ENCODE measurements at regions not wholly inside any gene's neighbourhood (a gene's known extent, or its start where the extent isn't known, plus 50 kb on each side); places are given as distances from the start of the nearest gene placed in this dataset.
"Not testable (repeated sequence)": the region's sequence is repeated elsewhere in the genome, so short reads cannot be mapped to it uniquely, and the experiment has no call there.

DNA sequence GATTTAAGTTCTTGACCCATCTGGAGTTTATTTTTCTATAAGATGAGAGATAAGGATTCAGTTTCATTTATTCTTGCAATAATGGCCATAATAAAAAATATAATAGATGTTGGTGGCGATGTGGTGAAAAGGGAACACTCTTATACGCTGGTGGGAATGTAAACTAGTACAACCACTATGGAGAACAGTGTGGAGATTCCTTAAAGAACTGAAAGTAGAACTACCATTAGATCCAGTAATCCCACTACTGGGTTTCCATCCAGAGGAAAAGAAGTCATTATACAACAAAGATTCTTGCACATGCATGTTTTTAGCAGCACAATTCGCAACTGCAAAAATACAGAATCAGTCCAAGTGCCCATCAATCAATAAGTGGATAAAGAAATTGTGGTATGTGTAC is 1040.5 kb upstream of the GYPC start:
- DNase-seq (ENCODE audit: low read depth) = no peak

DNA sequence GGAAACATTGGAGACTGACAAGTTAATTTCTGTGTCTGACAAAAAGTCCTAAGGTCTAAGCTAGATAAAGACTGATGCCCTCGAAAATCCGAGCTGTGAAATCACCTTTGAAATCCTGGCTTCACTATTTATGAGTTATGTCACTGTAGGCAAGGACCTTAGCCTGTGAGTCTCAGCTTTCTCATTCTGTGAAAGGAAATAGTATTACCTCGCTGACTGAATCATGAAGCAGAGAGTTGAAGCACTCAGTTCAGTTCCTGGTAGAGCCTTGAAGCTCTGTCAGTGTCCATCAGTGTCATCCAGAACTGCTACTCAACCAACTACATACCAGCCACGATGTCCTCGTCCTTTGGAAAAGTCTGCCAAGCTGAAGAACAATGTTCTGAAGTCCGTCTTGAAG is 1025.6 kb upstream of the GYPC start:
- DNase-seq (ENCODE audit: low read depth) = no peak

DNA sequence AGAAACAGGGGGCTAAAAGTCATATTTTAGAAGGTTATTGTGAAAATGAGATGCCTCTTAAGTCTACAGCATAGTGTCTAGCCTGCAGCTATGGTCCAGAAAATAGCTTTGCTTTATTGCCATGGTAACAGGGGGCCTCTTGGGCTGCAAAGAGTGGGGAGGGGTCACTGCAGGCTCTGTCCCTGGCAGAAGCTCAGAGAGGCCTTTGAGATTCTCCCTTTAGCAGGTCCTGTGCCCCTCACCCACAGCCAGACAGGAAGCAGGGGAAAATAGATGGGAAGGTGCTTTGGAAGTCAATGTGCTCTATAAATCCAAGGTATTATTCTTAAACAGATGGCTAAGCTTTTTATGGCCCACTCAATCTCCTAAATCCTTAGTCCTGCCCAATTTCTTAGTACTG is 1021.3 kb upstream of the GYPC start:
- DNase-seq (ENCODE audit: low read depth) = no peak

DNA sequence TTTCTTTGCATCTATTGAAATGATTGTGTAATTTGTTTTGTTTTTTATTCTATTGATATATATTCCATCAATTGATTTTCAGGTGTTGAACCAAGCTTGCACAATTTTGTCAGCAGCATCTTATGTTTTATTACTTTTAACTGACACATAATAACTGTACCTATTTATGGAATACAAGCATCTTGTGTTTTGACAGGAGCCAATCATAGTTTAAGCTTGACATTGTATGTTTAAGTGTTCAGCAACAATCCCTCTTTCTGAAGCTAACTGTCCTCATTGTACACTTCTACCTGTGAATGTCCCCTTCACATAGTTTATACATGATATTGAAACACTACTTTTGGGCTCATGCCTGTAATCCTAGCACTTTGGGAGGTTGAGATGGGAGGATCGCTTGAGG is 1017.6 kb upstream of the GYPC start:
- DNase-seq (ENCODE audit: low read depth) = no peak

DNA sequence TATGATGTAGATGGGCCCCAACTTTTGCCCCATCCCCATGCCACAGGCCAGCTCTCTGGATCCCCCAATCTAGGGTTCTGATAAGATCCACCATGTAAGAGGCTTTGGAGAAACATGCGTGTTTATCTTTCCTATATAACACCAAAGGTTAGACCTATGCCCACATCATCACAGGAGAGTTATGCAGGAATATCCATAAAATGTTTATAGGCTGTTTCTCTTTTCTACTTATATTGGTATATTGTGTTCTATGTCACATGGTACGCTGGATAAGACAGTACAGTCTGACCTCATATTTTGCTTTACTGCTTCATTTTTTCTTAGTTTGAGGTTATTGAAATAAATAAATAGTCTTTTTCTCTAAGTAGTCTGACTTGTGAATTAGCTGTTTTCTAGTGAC is 1013.9 kb upstream of the GYPC start:
- DNase-seq (ENCODE audit: low read depth) = no peak

DNA sequence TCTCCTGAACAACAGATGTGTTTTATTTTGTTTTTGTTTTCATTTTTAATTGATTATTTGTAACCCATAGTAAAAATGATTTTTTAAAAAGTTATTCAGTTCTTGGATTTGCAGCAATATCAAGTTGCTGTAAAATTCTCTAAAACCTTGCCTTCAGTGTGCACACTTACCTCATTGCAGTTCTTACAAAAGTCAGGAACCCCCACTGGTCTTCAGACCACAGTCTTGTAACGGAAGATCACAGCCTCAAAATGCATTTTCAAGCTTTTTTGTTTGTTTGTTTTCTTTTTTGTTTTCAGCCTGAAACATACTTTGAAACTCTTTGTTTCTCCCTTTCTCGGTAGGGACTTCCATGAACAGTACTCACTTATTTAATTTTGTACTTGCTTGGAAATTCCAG is 1012.8 kb upstream of the GYPC start:
- DNase-seq (ENCODE audit: low read depth) = no peak

DNA sequence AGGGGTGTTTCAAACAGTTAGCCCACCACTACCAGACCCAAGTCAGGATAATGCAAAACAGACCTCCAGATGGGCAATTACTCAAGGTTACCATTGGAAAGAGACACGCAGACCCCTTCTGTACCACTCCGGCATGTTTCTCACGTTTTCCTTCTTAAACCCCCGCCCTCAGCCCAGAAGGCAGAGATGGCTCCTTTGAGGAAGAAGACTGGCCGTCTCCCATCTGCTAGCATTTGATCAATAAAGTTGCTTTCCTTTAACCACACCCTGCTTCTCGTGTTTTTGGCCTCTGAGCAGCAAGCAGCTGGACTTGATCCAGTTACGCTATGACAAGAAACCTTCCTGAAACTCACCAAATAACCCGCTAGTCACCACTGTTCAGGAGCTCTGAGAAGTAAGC is 1012.4 kb upstream of the GYPC start:
- no peak for DNase-seq (ENCODE audit: low read depth)

DNA sequence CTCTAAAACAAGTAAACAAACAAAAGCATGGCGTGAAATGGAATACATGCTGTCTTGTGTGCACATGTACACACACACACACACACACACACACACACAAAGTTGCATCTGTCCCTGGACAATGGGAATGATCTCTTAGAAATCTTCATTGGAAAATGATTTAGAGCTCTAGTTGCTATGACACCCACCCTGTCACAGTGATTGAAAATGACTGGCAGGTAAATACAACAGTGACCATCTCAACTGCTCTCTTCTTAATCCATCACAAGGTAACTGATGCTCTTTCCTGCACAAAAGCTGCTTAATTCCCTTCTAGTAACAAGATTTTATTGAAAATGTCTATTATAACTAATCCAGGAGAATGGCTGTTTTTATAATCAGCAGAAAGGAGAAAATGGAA is 1011.7 kb upstream of the GYPC start:
- DNase-seq (ENCODE audit: low read depth) = no peak

DNA sequence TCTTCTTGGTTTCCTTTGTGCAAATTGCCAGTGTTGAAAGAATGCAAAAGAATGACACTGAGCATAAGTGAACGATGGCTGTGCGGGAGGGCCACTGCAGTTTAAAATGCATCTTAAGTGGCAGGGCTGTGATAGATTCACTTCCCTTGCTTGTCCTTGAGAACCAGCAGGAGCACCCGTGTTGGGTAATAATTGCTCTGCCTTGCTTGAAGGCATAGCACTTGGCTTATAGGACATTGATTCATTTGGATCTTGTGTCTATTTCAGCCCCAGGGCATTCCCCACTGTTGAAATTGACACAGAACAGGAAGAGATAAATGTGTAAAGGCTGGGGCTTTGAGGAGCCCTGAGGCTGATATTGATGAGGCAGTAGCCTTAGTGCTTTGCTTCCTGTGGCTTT is 1003.7 kb upstream of the GYPC start:
- DNase-seq (ENCODE audit: low read depth) = no peak

DNA sequence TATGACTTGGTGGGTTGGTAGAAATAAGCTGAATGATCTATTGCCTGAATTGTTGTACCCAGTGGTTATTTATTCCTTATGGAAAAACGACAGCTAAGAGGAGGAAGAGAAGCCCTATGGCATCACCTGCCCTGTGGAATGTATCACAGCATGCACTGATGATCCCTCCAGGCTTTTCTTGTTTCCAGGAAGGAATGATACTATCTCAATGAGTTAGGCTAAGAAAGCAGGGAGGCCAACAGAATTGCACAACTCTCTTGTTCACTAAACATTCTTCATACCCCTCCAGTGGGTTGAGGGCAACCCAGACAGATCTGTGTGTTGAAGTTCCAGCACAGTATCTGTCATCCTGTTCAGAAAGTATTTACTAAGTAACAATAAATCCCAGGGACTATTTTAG is 1001.7 kb upstream of the GYPC start:
- DNase-seq (ENCODE audit: low read depth) = no peak

DNA sequence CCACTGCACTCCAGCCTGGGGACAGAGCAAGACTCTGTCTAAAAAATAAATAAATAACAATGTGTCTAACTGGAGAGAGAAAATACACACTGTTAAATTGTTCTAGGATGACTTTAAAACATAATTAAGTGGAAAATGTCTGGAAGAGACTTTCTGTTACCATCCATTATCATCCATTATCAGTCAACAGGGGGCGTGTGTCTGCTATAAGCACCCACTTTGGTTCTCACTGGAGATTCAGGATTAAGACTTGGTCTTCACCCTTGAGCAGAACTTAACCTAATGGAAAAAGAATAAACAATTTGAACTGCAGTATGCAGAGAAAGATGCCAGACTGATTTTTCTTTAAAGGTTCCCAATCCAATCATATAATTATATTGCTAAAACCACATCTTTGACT is 999.8 kb upstream of the GYPC start:
- DNase-seq (ENCODE audit: low read depth) = no peak

DNA sequence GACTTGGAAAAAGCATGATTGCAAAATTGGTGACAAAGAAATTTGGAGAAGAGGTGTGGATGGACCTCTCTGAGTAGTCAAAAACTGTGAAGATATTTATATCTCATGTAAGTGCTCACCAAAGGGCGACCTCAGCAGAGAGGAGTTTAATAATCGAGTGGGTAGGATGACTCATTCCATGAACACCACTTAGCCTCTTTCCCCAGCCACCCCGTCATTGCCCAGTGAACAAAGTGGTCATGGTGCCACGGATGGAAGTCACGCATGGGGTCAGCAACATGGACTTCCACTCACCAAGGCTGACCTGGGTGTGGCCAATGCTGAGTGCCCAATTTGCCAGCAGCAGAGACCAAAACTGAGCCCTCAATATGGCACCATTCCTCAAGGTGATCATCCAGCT is 997.4 kb upstream of the GYPC start:
- no peak for DNase-seq (ENCODE audit: low read depth)

DNA sequence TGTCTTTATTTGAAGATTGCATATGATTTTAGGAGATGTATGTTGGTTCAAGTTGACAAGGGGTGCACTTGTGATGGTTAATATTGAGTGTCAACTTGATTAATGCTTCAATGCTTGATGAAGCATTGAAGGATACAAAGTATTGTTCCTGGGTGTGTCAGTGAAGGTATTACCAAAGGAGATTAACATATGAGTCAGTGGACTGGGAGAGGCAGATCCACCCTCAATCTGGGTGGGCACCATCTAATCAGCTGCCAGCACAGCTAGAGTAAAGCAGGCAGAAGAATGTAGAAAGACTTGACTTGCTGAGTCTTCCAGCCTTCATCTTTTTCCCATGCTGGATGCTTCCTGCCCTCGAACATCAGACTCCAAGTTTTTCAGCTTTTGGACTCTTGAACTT is 995.6 kb upstream of the GYPC start:
- DNase-seq (ENCODE audit: low read depth) = not testable (repeated sequence)

DNA sequence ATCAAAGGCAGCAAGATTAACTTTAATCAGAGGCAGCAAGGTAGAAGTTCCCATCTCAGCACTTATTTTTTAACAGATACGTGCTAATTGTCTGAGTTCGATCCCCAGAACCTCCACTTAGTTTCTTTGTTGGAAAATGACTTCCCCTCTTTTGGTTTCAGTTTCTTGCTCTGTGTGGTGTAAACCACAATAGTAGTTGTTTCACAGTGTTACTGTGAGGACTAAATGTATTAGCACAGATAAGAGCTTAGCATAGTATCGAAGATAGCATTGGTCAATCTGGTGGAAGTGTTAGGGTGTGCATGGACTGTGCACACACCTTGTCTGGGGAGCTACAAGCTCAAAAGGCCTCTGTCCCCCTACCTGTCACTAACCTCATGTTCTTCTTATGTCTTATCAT is 988.3 kb upstream of the GYPC start:
- no peak for DNase-seq (ENCODE audit: low read depth)

DNA sequence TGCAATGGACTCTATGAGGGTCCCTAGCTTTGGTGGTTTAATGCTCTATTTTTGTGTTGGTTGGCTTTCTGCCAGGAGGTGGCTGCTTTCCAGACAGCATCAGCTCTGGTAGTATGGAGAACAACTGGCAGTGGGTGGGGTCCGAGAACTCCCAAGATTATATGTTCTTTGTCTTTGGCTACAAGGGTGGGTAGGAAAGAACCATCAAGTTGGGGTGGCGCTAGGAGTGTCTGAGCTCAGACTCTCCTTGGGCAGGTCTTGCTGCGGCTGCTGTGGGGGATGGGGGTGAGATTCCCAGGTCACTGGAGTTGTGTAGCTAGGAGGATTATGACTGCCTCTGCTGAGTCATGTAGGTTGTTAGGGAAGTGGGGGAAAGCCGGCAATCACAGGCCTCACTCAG is 976.1 kb upstream of the GYPC start:
- DNase-seq (ENCODE audit: low read depth) = no peak

DNA sequence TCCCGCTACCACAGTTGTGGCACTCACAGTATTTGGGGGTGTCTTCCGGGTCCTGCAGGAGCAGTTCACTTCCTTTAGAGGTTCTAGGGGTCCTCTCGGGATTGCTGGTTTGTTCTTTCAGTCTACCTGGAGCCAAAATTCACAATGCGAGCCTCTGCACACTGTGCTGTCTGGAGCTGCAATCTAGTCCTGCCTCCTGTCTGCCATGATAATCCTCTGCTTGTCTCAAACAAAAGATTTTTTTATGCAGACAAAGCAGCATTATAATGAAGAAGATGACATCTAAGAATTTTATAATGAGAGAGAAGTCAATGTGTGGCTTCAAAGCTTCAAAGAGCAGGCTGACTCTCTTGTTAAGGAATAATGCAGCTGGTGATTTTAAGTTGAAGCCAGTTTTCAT is 975.1 kb upstream of the GYPC start:
- DNase-seq (ENCODE audit: low read depth) = no peak

DNA sequence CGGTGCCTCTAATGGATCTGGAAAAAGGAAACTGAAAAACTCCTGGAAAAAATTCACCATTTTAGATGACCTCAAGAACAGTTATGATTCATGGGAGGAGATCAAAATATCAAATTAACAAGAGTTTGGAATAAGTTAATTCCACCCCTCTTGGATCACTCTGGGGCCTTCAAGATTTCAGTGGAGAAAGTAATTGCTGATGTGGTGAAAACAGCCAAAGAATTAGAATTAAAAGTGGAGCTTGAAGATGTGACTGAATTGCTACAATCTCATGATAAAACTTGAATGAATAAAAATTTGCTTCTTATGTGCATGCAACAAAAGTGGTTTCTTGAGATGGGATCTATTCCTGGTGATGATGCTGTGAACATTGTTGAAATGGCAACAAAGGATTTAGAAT is 974.4 kb upstream of the GYPC start:
- no peak for DNase-seq (ENCODE audit: low read depth)

DNA sequence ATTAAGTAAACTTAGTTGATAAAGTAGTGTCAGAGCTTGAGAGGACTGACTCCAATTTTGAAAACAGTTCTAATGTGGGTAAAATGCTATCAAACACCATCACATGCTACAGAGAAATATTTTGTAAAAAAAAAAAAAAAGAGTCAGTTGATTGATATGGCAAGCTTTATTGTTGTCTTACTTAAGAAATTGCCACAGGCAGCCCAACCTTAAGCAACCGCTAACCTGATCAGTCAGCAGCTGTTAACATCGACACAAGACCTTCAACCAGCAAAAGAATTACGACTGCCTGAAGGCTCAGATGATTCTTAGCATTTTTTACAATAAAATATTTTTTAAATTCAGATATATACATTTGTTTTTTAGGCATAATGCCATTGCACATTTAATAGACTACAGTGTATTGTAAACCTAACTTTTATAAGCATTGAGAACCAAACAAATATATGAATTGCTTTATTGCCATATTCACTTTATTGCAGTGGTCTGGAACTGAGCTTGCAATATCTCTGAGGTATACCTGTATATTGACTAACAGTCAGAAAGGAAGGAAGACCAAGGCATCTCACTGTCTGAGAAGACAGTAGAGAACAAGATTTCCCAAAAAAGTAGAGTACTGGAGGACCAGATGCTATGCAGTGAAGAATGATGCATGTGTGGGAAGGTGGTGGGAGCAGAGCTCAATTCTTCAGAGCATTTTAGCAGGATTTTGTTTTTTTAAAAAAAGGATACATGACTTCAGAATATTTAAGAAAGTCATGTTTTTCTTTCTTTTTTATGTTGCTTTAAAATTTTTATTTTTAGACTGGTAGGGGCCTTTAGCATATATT is 973.8 kb upstream of the GYPC start:
- no peak for DNase-seq (ENCODE audit: low read depth)

DNA sequence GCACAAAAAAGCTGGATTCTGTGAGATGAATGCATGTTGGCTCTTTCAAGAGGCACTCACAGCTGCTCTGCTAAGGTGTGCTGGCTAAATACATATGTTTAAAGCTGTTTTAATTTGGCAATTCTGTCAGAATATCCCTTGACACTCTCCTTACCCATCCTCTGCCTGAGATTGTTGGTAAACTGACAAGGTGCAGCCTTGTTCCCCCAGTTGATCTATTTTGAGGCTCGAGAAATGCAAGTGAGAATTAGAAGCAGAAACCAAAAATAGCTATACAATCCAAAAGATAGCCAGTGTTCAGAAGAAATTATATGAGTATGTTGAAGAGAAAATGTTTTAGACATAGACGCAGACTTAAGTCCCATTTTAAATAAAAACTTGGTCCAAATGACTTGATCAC is 971.7 kb upstream of the GYPC start:
- DNase-seq (ENCODE audit: low read depth) = no peak

DNA sequence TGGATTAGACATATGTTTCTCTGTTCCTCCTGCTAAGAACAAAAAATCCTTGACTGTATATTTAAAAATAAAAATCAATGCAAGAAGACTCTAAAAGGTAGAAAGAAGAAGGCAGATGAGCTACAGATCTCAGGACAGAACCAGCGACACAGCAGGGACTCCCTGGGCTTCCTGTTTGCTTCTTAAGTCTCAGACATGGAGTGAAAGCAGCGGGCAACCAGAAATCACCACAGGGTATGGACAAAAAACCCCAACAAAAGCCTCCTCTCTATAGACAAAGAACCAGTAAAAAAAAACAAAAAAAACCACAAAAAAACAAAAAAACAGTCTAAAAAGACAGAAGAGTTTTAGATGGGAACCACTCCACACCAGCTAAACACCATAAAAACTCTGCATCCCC is 971.0 kb upstream of the GYPC start:
- DNase-seq (ENCODE audit: low read depth) = no peak

DNA sequence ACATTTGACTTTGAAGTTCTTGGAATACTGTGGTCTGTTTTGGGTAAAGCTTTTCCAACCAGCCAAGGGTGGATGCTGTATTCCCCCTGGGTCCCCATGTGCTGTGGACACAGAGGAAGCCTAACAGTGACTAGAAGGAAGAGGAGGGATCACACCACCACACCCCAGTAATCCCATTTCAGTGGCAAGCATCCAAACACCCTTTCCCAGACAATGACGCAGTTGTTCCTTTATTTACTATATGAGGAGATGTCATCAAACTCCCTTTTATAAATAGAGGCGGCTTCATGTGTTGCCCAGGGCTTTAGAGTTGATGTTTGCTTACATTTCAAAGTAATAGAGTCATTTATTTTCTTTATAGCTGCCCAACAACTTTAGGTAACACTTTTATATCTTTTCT is 959.4 kb upstream of the GYPC start:
- no peak for DNase-seq (ENCODE audit: low read depth)

DNA sequence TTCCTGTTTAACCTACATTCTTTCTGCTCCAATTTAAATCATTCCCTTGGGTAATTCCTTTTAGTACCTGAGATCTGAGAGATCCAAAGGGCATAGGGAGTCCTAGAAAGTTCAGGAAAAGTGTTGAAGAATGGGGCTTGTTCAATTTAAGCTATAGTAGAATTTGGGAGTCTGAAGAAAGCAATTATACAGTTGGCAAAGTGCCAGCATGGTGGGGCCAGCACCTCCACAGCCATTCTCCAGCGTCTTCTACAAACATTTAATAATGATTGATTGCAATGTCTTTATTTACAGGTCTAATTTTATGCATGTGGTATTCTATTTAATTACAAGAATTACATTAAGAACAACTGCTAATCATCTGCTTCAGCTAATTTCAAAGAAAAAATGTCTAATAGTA is 957.7 kb upstream of the GYPC start:
- DNase-seq (ENCODE audit: low read depth) = no peak

DNA sequence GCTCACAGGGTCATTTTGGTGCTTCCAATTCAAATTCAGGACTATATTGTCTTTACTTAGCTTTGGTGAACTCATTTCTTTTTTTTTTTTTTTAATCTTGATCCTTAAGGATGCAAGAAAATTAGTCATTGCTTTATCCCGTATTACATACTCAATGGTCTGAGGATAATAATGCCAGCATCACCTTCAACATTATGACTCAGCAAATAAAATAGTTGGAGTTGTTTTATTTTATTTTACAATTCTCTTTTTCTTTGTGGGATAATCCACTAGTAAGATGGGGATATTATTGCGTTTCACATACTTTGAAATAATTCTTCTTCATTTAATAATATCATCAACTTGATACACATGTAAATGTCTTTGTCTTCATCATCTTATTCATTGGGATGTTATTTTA is 954.9 kb upstream of the GYPC start:
- DNase-seq (ENCODE audit: low read depth) = no peak

DNA sequence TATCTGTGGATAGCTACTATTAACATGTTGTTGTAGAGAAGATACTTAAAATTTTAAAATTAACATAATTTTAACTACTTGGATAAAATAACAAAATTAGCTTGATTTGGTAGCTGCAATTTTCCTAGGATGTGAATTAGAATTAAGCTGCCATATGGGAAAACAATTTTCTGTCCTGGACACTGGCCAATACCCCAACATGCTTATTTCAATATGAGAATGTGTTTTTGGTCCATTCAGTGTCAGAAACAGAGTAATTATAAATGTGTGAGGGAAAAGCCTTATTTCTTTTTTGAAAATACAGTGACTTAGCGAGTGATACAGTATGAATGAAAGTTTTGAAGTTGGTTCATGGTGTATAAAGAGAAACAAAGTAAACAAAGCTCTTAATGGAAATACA is 948.3 kb upstream of the GYPC start:
- no peak for DNase-seq (ENCODE audit: low read depth)

DNA sequence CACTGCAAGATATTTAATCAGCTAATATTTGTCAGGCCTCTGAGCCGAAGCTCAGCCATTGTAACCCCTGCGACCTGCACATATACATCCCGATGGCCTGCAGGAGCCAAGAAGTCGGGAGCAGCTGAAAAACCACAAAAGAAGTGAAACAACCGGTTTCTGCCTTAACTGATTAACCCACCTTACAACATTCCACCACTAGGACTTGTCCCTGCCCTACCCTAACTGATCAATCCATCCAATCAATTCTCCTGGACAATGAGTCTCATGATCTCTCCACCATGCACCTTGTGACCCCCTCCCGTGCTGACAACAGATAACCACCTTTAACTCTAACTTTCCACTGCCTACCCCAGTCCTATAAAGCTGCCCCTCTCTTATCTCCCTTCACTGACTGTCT is 945.4 kb upstream of the GYPC start:
- no peak for DNase-seq (ENCODE audit: low read depth)
